Type B pancreatic cell (in vitro differentiated cells): ENCODE measurements at regions not wholly inside any gene's neighbourhood (a gene's known extent, or its start where the extent isn't known, plus 50 kb on each side); places are given as distances from the start of the nearest gene placed in this dataset.
"Not testable (repeated sequence)": the region's sequence is repeated elsewhere in the genome, so short reads cannot be mapped to it uniquely, and the experiment has no call there.

Experiments
- DNase-seq: peaks from one replicate; pipeline ENCODE4 v3.0.0; 2021; ENCODE audit warnings: mixed read lengths; ENCODE audit not compliant: unreplicated experiment; ENCODE audit errors: extremely low spot score
- H3K27ac Mint-ChIP-seq: 2 replicates; pipeline ENCODE4 v1.8.0; 2021; ENCODE audit warnings: mild to moderate bottlenecking, mixed read lengths
- H3K27me3 Mint-ChIP-seq: 2 replicates; pipeline ENCODE4 v1.8.0; 2021; ENCODE audit warnings: mixed read lengths
- H3K36me3 Mint-ChIP-seq: 2 replicates; pipeline ENCODE4 v1.8.0; 2021; ENCODE audit warnings: mixed read lengths
- H3K4me1 Mint-ChIP-seq: one replicate; pipeline ENCODE4 v1.8.0; 2021; ENCODE audit warnings: mixed read lengths; ENCODE audit not compliant: unreplicated experiment
- H3K4me3 Mint-ChIP-seq: 2 replicates; pipeline ENCODE4 v1.8.0; 2021; ENCODE audit warnings: mild to moderate bottlenecking, mixed read lengths
- H3K9me3 Mint-ChIP-seq: 2 replicates; pipeline ENCODE4 v1.8.0; 2021; ENCODE audit warnings: mixed read lengths
- TF ChIP-seq, protein P1 (sequence below): fragments of 200-600 bp; sonication (generic); conservative IDR thresholded peaks from 2 replicates; pipeline ENCODE4 v1.5.0; 2021; ENCODE audit warnings: antibody characterized with exemption, mild to moderate bottlenecking

DNA sequence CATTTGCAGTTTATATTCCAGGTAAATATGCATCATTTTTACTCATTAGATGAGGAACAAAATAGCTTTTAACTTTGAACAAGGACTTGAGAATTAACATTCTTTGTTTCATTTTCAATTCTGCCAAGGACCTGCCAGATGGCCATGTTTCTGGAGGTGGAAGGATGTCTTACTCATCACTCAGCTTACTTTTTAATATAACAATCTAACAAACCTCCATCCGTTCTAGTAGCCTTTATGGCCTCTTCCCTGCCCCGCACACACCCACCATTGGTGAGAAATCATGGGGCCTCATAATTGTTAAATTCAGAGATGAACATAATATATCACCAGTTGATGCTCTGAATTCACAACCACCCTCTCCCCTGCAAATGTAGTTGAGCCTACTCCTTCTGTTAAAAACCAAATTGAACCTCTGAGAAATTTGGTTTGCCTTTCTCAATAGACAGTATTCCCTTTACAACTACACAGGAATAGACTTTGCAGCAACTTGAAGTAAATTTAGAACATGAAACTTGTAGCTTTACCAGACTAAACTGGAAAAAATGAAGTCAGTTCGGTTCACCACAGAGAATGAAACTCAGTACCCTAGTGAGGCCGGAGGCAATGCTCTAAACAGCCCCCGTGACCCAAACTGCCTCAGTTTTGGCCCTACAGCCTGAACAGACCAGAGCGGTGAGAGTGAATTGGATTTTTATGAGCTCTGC lies 50.1 kb upstream of the ACSL4 start:
- peaks cover 9% of the 10 kb centered on the region for H3K4me1 Mint-ChIP-seq
- TF ChIP-seq, protein P1, sequence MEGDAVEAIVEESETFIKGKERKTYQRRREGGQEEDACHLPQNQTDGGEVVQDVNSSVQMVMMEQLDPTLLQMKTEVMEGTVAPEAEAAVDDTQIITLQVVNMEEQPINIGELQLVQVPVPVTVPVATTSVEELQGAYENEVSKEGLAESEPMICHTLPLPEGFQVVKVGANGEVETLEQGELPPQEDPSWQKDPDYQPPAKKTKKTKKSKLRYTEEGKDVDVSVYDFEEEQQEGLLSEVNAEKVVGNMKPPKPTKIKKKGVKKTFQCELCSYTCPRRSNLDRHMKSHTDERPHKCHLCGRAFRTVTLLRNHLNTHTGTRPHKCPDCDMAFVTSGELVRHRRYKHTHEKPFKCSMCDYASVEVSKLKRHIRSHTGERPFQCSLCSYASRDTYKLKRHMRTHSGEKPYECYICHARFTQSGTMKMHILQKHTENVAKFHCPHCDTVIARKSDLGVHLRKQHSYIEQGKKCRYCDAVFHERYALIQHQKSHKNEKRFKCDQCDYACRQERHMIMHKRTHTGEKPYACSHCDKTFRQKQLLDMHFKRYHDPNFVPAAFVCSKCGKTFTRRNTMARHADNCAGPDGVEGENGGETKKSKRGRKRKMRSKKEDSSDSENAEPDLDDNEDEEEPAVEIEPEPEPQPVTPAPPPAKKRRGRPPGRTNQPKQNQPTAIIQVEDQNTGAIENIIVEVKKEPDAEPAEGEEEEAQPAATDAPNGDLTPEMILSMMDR = no peak
- no peak for DNase-seq
- H3K4me3 Mint-ChIP-seq = no peak overlapping the region
- H3K27ac Mint-ChIP-seq = no peak overlapping the region
- no peaks in the 10 kb centered on the region for H3K27me3 Mint-ChIP-seq
- no peaks in the 10 kb centered on the region for H3K36me3 Mint-ChIP-seq
- H3K9me3 Mint-ChIP-seq = no peaks in the 10 kb centered on the region

DNA sequence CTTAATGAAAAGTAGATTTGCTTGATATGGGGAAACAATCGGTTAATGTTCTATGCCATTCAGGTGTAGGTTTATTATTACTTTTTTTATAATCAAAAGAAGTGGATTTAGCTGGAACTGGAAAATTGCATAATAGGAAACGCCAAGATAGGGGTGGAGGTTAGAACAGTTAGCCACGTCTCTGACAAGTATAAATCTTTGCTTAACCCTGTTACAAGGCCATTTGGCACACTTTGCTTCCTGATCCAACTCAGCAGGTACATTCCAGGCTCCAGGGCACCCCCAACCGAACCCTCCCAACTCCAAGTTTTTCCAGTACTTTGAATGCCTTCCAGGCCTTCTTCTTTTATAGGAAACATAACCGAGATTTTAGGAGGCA lies 50.6 kb upstream of the ACSL4 start:
- TF ChIP-seq, protein P1 = no peak

GRCh38 chrX:109785053-109785452 lies 52.0 kb upstream of the ACSL4 start:
- DNase-seq = no peak
- TF ChIP-seq, protein P1 = no peak
- no peak overlapping the region for H3K4me3 Mint-ChIP-seq
- H3K36me3 Mint-ChIP-seq = no peaks in the 10 kb centered on the region
- no peak overlapping the region for H3K27ac Mint-ChIP-seq
- no peaks in the 10 kb centered on the region for H3K9me3 Mint-ChIP-seq
- H3K27me3 Mint-ChIP-seq = no peaks in the 10 kb centered on the region
- H3K4me1 Mint-ChIP-seq = peaks cover 9% of the 10 kb centered on the region

More for the DNA sequence above, 50.6 kb upstream of the ACSL4 start:
- no peak for DNase-seq
- H3K36me3 Mint-ChIP-seq = no peaks in the 10 kb centered on the region
- H3K4me1 Mint-ChIP-seq = peaks cover 9% of the 10 kb centered on the region
- no peaks in the 10 kb centered on the region for H3K9me3 Mint-ChIP-seq
- H3K27ac Mint-ChIP-seq = no peak overlapping the region
- no peaks in the 10 kb centered on the region for H3K27me3 Mint-ChIP-seq
- no peak overlapping the region for H3K4me3 Mint-ChIP-seq

GRCh38 chrX:109790511-109790910 lies 57.5 kb upstream of the ACSL4 start:
- H3K4me1 Mint-ChIP-seq, H3K27ac Mint-ChIP-seq, H3K9me3 Mint-ChIP-seq, H3K27me3 Mint-ChIP-seq, H3K4me3 Mint-ChIP-seq, DNase-seq, H3K36me3 Mint-ChIP-seq: not testable (repeated sequence)

GRCh38 chrX:109793191-109793590 lies 60.1 kb upstream of the ACSL4 start:
- no peak for DNase-seq
- TF ChIP-seq, protein P1 = no peak
- no peaks in the 10 kb centered on the region for H3K36me3 Mint-ChIP-seq
- no peaks in the 10 kb centered on the region for H3K9me3 Mint-ChIP-seq
- H3K27me3 Mint-ChIP-seq = no peaks in the 10 kb centered on the region
- H3K4me3 Mint-ChIP-seq = no peak overlapping the region
- H3K4me1 Mint-ChIP-seq = no peaks in the 10 kb centered on the region
- no peak overlapping the region for H3K27ac Mint-ChIP-seq

DNA sequence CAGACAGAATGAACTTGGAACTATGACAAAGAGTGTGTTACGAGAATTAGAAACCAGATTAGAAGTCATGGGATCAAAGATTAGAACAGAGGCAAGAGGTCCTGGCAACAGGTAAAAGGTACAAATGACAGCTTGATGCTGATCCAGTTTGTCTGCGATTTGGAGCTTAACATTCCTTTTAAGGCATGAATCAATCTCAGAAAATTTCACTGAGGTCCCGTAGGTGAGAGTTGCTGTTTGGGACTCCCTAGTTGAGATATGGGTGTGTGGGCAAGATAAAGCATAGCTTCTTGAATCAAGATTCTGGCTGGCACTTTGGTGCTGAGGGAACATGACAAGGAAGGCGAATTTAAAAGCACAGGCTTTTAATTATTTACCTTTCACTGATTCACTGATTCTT lies 62.6 kb upstream of the ACSL4 start:
- no peaks in the 10 kb centered on the region for H3K4me1 Mint-ChIP-seq
- no peaks in the 10 kb centered on the region for H3K9me3 Mint-ChIP-seq
- H3K27me3 Mint-ChIP-seq = no peaks in the 10 kb centered on the region
- TF ChIP-seq, protein P1 = no peak
- DNase-seq = no peak
- H3K4me3 Mint-ChIP-seq = no peak overlapping the region
- no peak overlapping the region for H3K27ac Mint-ChIP-seq
- H3K36me3 Mint-ChIP-seq = no peaks in the 10 kb centered on the region
